22Rv1 (cell line): ENCODE measurements at regions not wholly inside any gene's neighbourhood (a gene's known extent, or its start where the extent isn't known, plus 50 kb on each side); places are given as distances from the start of the nearest gene placed in this dataset.
"Not testable (repeated sequence)": the region's sequence is repeated elsewhere in the genome, so short reads cannot be mapped to it uniquely, and the experiment has no call there.

ENCODE experiments used
- H3K27ac ChIP-seq: fragments of 450-650 bp; 2 replicates; pipeline ENCODE4 v1.5.1; 2017
- ZFX ChIP-seq: fragments of 450-650 bp; IDR thresholded peaks from 2 replicates; pipeline ENCODE4 v1.6.1; 2017; ENCODE audit warnings: antibody characterized with exemption, borderline replicate concordance
- TF ChIP-seq, protein P1 (sequence below): fragments of 450-650 bp; IDR thresholded peaks from 2 replicates; pipeline ENCODE4 v1.5.1; 2017; ENCODE audit warnings: mild to moderate bottlenecking

DNA sequence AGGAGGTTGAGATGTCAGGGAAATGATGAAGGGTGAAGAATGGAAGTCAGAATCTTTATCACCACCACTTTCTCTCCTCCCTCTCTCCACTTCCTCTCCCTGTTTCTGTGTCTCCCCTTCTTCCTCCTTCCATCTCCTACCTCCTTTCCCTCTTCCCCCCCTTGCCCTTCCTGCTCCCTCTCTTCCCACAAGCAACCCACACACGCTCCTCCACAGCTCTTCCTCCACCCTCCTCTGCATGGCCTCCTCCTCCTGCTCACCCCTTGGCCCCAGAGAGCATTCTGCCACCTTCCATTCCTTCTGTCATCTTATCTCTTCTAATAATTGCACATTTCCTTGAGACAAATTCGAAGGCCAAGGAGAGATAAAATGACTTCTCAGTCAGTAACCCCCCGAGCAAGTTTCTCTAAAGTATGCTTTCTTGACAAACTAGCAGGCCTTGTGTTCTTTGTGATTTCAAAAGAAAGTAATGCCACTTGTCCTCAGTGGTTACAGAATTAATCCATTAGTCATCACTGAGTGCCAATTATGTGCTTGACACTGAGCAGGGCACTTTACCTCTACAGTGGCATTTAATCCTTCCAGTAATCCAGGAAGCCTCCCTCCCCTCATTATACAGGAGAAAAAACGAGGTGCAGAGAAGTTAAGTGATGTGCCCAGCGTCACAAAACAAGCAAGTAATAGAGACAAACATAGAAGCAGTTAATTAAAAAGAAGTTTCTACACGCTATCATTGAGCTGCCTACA is 72.3 kb upstream of the CCL1 start:
- H3K27ac ChIP-seq, result no peak overlapping the region
- TF ChIP-seq ZFX, result no peak
- TF ChIP-seq, protein P1, sequence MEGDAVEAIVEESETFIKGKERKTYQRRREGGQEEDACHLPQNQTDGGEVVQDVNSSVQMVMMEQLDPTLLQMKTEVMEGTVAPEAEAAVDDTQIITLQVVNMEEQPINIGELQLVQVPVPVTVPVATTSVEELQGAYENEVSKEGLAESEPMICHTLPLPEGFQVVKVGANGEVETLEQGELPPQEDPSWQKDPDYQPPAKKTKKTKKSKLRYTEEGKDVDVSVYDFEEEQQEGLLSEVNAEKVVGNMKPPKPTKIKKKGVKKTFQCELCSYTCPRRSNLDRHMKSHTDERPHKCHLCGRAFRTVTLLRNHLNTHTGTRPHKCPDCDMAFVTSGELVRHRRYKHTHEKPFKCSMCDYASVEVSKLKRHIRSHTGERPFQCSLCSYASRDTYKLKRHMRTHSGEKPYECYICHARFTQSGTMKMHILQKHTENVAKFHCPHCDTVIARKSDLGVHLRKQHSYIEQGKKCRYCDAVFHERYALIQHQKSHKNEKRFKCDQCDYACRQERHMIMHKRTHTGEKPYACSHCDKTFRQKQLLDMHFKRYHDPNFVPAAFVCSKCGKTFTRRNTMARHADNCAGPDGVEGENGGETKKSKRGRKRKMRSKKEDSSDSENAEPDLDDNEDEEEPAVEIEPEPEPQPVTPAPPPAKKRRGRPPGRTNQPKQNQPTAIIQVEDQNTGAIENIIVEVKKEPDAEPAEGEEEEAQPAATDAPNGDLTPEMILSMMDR, result no peak

DNA sequence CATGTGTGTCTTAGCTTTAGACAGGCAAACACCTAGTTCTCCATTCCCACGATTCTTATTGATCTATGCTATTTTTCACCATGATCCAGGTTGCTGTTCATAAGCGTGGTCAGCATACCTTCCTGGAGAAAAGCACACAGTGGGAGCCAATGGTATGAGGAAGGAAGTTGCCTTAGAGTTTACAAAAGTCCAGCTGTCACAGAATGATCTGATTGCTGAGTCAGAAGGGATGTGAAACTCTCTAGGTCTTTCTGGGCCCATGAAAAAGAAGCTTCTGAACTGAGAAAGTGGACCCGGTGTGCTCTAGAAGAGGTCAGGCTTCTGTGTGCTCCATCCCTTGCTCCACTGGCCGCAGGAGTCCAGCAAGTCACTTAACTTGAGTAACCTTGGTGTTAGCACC is 71.0 kb upstream of the CCL1 start:
- TF ChIP-seq, protein P1, result no peak
- TF ChIP-seq ZFX, result no peak
- H3K27ac ChIP-seq, result no peak overlapping the region

- TF ChIP-seq ZFX, result no peak
- TF ChIP-seq, protein P1, result no peak
- H3K27ac ChIP-seq, result no peak overlapping the region
These were observed 61.9 kb upstream of the CCL1 start for GRCh38 chr17:34424814-34425491.

- no peak for TF ChIP-seq ZFX
- TF ChIP-seq, protein P1, result no peak
- H3K27ac ChIP-seq, result no peak overlapping the region
These were observed 61.2 kb upstream of the CCL1 start for GRCh38 chr17:34423978-34424813.

DNA sequence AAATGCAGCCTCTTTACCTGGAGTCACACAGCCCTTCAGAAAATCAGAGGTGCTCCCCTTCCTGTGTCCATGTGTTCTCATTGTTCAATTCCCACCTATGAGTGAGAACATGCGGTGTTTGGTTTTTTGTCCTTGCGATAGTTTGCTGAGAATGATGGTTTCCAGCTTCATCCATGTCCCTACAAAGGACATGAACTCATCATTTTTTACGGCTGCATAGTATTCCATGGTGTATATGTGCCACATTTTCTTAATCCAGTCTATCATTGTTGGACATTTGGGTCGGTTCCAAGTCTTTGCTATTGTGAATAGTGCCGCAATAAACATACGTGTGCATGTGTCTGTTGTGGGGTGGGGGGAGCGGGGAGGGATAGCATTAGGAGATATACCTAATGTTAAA is 60.3 kb upstream of the CCL1 start:
- H3K27ac ChIP-seq, result not testable (repeated sequence)

DNA sequence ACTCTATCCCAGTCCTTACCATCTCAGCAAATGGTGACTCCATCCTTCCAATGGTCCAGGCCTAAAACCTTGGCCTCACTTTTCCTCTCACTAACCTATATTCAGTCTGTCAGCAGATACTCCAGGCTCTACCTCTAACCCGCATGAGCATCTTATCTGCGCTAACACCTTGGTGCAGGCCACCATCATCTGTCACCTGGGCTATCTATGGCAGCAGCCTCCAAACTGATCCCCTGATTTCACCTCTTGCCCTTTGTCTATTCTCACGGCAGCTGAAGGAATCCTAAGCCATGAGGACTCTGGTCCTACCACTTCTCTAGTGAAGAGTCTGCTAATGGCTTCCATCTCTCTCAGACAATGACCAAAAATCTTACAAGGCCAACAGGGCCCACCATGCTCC is 57.9 kb upstream of the CCL1 start:
- no peak for TF ChIP-seq ZFX
- TF ChIP-seq, protein P1, result no peak
- no peak overlapping the region for H3K27ac ChIP-seq

DNA sequence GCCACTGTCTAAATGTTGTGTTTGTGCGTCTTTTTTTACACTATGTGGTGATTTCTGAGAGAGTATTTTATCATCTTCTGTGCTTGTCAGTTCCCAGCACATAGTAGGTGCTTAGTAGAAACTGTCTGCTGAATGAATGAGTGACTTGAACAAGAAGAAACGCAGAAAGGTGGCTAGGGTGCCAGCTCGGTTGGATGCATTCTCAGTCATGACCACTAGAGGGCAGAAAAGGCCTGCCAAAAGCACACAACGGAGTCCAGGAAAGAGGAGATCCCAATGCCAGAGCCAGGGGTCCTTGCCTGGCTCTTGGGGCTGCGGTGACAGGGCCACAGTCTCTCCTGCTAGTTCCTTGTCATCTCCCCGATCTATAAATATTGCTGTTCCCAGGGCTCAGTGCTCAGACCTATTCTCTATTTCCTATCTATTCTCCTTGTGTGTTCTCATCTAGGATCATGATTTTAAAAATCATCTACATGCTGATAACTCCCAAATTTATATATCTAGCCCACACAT is 57.3 kb upstream of the CCL1 start:
- no peak overlapping the region for H3K27ac ChIP-seq
- TF ChIP-seq, protein P1, result peak; percentile 87
- no peak for TF ChIP-seq ZFX
